IMR-90 (cell line): ENCODE measurements at regions not wholly inside any gene's neighbourhood (a gene's known extent, or its start where the extent isn't known, plus 50 kb on each side); places are given as distances from the start of the nearest gene placed in this dataset.
A peak's percentile ranks its signal among the peaks of the same experiment; 100 is the strongest.

Experiments used
- ATAC-seq: fragments of 200-7000 bp; cut with Tn5 transposase; 2 replicates; pipeline ENCODE4 v1.9.1; 2020; ENCODE audit warnings: low read depth, mild to moderate bottlenecking, moderate library complexity
- BruUV-seq: library from RNA; stranded (reverse); fragments of 400-500 nt; replicated peaks from 2 replicates; lab custom pipeline; 2021; lab: Mats Ljungman, UMichigan
- CTCF ChIA-PET: fragments of 300-600 bp; formaldehyde crosslinking; extraction: SDS; loops from one replicate; lab custom pipeline; 2021; ENCODE audit warnings: antibody characterized with exemption; lab: Yijun Ruan, JAX
- POLR2A ChIA-PET: fragments of 300-600 bp; sonication (Branson Sonifier 250); formaldehyde crosslinking; loops from one replicate; lab custom pipeline; 2022; ENCODE audit warnings: antibody characterized with exemption; ENCODE audit not compliant: unreplicated experiment; lab: Charles Lee
- DNase-seq: peaks from one replicate; pipeline ENCODE4 v3.0.0; 2013
- H2AFZ ChIP-seq: replicated peaks from 2 replicates; pipeline ENCODE3; 2013; ENCODE audit warnings: low read length, mild to moderate bottlenecking; ENCODE audit not compliant: poor library complexity
- H2AK5ac ChIP-seq: 2 replicates; pipeline ENCODE4 v1.6.1; 2013; ENCODE audit warnings: low read depth, low read length, inconsistent platforms
- H2AK9ac ChIP-seq: replicated peaks from 2 replicates; pipeline ENCODE3; 2013; ENCODE audit warnings: mild to moderate bottlenecking, low read depth, low read length, moderate library complexity; ENCODE audit not compliant: poor library complexity
- H2BK120ac ChIP-seq: 2 replicates; pipeline ENCODE4 v1.6.1; 2013; ENCODE audit warnings: low read depth, low read length, inconsistent platforms
- H2BK15ac ChIP-seq: 3 replicates; pipeline ENCODE4 v1.6.1; 2013; ENCODE audit warnings: low read depth, low read length, inconsistent platforms
- H2BK20ac ChIP-seq: 2 replicates; pipeline ENCODE4 v1.6.1; 2013; ENCODE audit warnings: low read depth, mild to moderate bottlenecking, inconsistent platforms, low read length, moderate library complexity
- H2BK5ac ChIP-seq: 2 replicates; pipeline ENCODE4 v1.6.1; 2013; ENCODE audit warnings: mild to moderate bottlenecking, low read depth, low read length, inconsistent platforms; ENCODE audit not compliant: poor library complexity, severe bottlenecking
- H3K14ac ChIP-seq: replicated peaks from 2 replicates; pipeline ENCODE4 v1.6.1; 2013; ENCODE audit warnings: low read depth, low read length, inconsistent platforms
- H3K18ac ChIP-seq: 2 replicates; pipeline ENCODE4 v1.6.1; 2013; ENCODE audit warnings: low read depth, low read length, control low read depth
- H3K23ac ChIP-seq: 2 replicates; pipeline ENCODE4 v1.6.1; 2013; ENCODE audit warnings: low read depth, low read length, inconsistent platforms
- H3K27ac ChIP-seq: 2 replicates; pipeline ENCODE4 v1.5.1; 2013; ENCODE audit warnings: mild to moderate bottlenecking, control low read depth, low read length; ENCODE audit not compliant: insufficient read depth
- H3K27me3 ChIP-seq: 2 replicates; pipeline ENCODE4 v1.6.1; 2013; ENCODE audit warnings: low read length; ENCODE audit not compliant: control insufficient read depth, insufficient read depth
- H3K36me3 ChIP-seq: 2 replicates; pipeline ENCODE4 v1.6.1; 2013; ENCODE audit warnings: low read length, mixed read lengths; ENCODE audit not compliant: control insufficient read depth, insufficient read depth
- H3K4ac ChIP-seq: 2 replicates; pipeline ENCODE4 v1.6.1; 2013; ENCODE audit warnings: low read depth, low read length, inconsistent platforms
- H3K4me1 ChIP-seq: 2 replicates; pipeline ENCODE4 v1.6.1; 2013; ENCODE audit warnings: low read length, mixed read lengths; ENCODE audit not compliant: control insufficient read depth, insufficient read depth
- H3K4me2 ChIP-seq: 2 replicates; pipeline ENCODE4 v1.6.1; 2013; ENCODE audit warnings: low read depth, mild to moderate bottlenecking, control low read depth, low read length, moderate library complexity
- H3K4me3 ChIP-seq: 2 replicates; pipeline ENCODE4 v1.5.1; 2013; ENCODE audit warnings: low read depth, mild to moderate bottlenecking, control low read depth, low read length, moderate library complexity; ENCODE audit not compliant: insufficient read depth
- H3K56ac ChIP-seq: 2 replicates; pipeline ENCODE4 v1.6.1; 2013; ENCODE audit warnings: low read length, inconsistent platforms; ENCODE audit not compliant: insufficient read depth; ENCODE audit errors: extremely low read depth
- H3K79me1 ChIP-seq, 2 experiments: 2 replicates each; pipeline ENCODE4 v1.6.1; 2013; ENCODE audit warnings: low read length in 2 of 2, inconsistent platforms in 1 of 2, low read depth in 1 of 2
- H3K9ac ChIP-seq: 2 replicates; pipeline ENCODE4 v1.6.1; 2013; ENCODE audit warnings: low read depth, low read length, control low read depth
- H3K9me1 ChIP-seq: 2 replicates; pipeline ENCODE4 v1.6.1; 2013; ENCODE audit warnings: low read length, inconsistent platforms; ENCODE audit not compliant: insufficient read depth
- H3K9me3 ChIP-seq: 2 replicates; pipeline ENCODE4 v1.6.1; 2013; ENCODE audit warnings: low read length; ENCODE audit not compliant: control insufficient read depth, insufficient read depth
- H4K20me1 ChIP-seq: 2 replicates; pipeline ENCODE4 v1.6.1; 2013; ENCODE audit warnings: low read length, inconsistent platforms; ENCODE audit not compliant: insufficient read depth
- H4K5ac ChIP-seq: 2 replicates; pipeline ENCODE4 v1.6.1; 2013; ENCODE audit warnings: mild to moderate bottlenecking, low read depth, low read length, control low read depth
- H4K8ac ChIP-seq, 2 experiments: 2 replicates each; pipeline ENCODE4 v1.6.1; 2013; ENCODE audit warnings: low read depth in 2 of 2, low read length in 2 of 2, control low read depth in 1 of 2, inconsistent platforms in 1 of 2
- H4K91ac ChIP-seq: 2 replicates; pipeline ENCODE4 v1.6.1; 2013; ENCODE audit warnings: low read depth, low read length, inconsistent platforms; ENCODE audit not compliant: insufficient read depth
- BHLHE40 ChIP-seq: fragments of 150-350 bp; IDR thresholded peaks from 2 replicates; pipeline ENCODE4 v1.6.1; 2016; ENCODE audit warnings: mild to moderate bottlenecking, low read depth, low read length
- CEBPB ChIP-seq: IDR thresholded peaks from 2 replicates; pipeline ENCODE4 v1.6.1; 2012; ENCODE audit warnings: low read depth, low read length, improper control_type of control experiment
- CHD1 ChIP-seq: IDR thresholded peaks from 2 replicates; pipeline ENCODE4 v1.6.1; 2012; ENCODE audit warnings: low read depth, low read length, improper control_type of control experiment
- FOS ChIP-seq: fragments of 150-350 bp; IDR thresholded peaks from 2 replicates; pipeline ENCODE4 v1.6.1; 2016; ENCODE audit warnings: low read depth, low read length
- MAFK ChIP-seq: IDR thresholded peaks from 2 replicates; pipeline ENCODE4 v1.6.1; 2012; ENCODE audit warnings: low read depth, low read length, improper control_type of control experiment
- MAZ ChIP-seq: IDR thresholded peaks from 2 replicates; pipeline ENCODE4 v1.6.1; 2012; ENCODE audit warnings: low read depth, mild to moderate bottlenecking, low read length, improper control_type of control experiment, moderate library complexity, borderline replicate concordance
- MXI1 ChIP-seq: IDR thresholded peaks from 2 replicates; pipeline ENCODE4 v1.6.1; 2012; ENCODE audit warnings: low read depth, mild to moderate bottlenecking, low read length, moderate library complexity, borderline replicate concordance
- NFE2L2 ChIP-seq: fragments of 150-350 bp; IDR thresholded peaks from 2 replicates; pipeline ENCODE4 v1.6.1; 2016; ENCODE audit warnings: low read depth, mild to moderate bottlenecking, low read length
- POLR2A ChIP-seq: IDR thresholded peaks from 2 replicates; pipeline ENCODE4 v1.6.1; 2012; ENCODE audit warnings: mild to moderate bottlenecking, low read depth, low read length
- RAD21 ChIP-seq: IDR thresholded peaks from 2 replicates; pipeline ENCODE4 v1.6.1; 2012; ENCODE audit warnings: low read length, improper control_type of control experiment
- RCOR1 ChIP-seq: IDR thresholded peaks from 2 replicates; pipeline ENCODE4 v1.6.1; 2012; ENCODE audit warnings: mild to moderate bottlenecking, low read length, improper control_type of control experiment; ENCODE audit not compliant: insufficient replicate concordance
- RFX5 ChIP-seq: IDR thresholded peaks from 2 replicates; pipeline ENCODE4 v1.8.0; 2012; ENCODE audit warnings: low read depth, mild to moderate bottlenecking, low read length, moderate library complexity
- SMC3 ChIP-seq: fragments of 150-350 bp; IDR thresholded peaks from 2 replicates; pipeline ENCODE4 v1.6.1; 2016; ENCODE audit warnings: low read depth, mild to moderate bottlenecking, antibody characterized with exemption, low read length, moderate library complexity
- WGBS, 2 experiments: methylation state at CpG; one replicate each; pipeline versions ENCODE4 v1.1.5 to v1.1.7; 2013; ENCODE audit warnings: missing lambda C conversion rate in 2 of 2; ENCODE audit not compliant: insufficient read length in 1 of 2; ENCODE audit errors: extremely low coverage in 2 of 2; 5-methylcytosine and 5-hydroxymethylcytosine counted together
- dilution Hi-C: fragments of 300-500 bp; cut with HindIII; formaldehyde crosslinking; loops from one replicate; pipeline ENCODE4 v1.14.3; 2018; ENCODE audit warnings: low sequenced_read_pairs; ENCODE audit not compliant: unreplicated experiment
- in situ Hi-C: fragments of 300-500 bp; cut with MboI; formaldehyde crosslinking; loops from 3 replicates; pipeline ENCODE4 v1.14.3; 2019; ENCODE audit warnings: low sequenced_read_pairs, inconsistent platforms, mixed read lengths
- intact Hi-C: fragments of 100-400 bp; cut with micrococcal nuclease; formaldehyde crosslinking; loops from 2 replicates; pipeline ENCODE4 v1.10.0; 2022
- TF ChIP-seq, protein P1 (sequence below): fragments of 150-350 bp; IDR thresholded peaks from 2 replicates; pipeline ENCODE4 v1.6.1; 2017; ENCODE audit warnings: mild to moderate bottlenecking, antibody characterized with exemption, low read length, low read depth
- TF ChIP-seq, protein P2 (sequence below): conservative IDR thresholded peaks from 2 replicates; pipeline ENCODE4 v1.5.1; 2012; ENCODE audit warnings: mild to moderate bottlenecking, low read depth, low read length, improper control_type of control experiment
- TF ChIP-seq, protein P3 (sequence below): fragments of 150-350 bp; IDR thresholded peaks from 2 replicates; pipeline ENCODE4 v1.6.1; 2016; ENCODE audit warnings: low read depth, mild to moderate bottlenecking, low read length, moderate library complexity, borderline replicate concordance

GRCh38 chr6:159595173-159595572, 97.9 kb downstream of the SOD2 start:
- peak overlapping the region; percentile 1; the same call in 1 of the 2 replicates for H3K18ac ChIP-seq
- H3K36me3 ChIP-seq, result no peaks in the 10 kb centered on the region
- no peak overlapping the region for H3K9ac ChIP-seq
- H3K14ac ChIP-seq, result no peak overlapping the region
- ATAC-seq (peak; percentile 56), DNase-seq (peak; percentile 63)
- peaks cover 14% of the 10 kb centered on the region for H3K4me1 ChIP-seq
- POLR2A ChIA-PET, result no interaction called here
- H3K9me1 ChIP-seq, result peaks cover 8% of the 10 kb centered on the region
- H2BK15ac ChIP-seq, result no peak overlapping the region; the same call in 2 of the 3 replicates
- CTCF ChIA-PET, result interaction anchor here (0.5 kb wide), 1 partner anchor 209 kb away, joined by 3 read pairs; no protein-coding TSS in a partner anchor
- no peaks in the 10 kb centered on the region for H3K27me3 ChIP-seq
- in situ Hi-C loops (no loop called here), intact Hi-C loops (no loop called here), dilution Hi-C loops (no loop called here)
- no peak overlapping the region; the same call in 1 of the 2 replicates for H3K23ac ChIP-seq
- H4K20me1 ChIP-seq, result 0 out of 2 replicates have a peak, but pooled peaks cover 3% of the 10 kb centered on the region
- peak overlapping the region in 1 of 2 experiments; percentile 0; a peak in 1 of 4 replicates for H4K8ac ChIP-seq
- H4K91ac ChIP-seq, result peak overlapping the region; percentile 1; the same call in 1 of the 2 replicates
- 0 out of 2 replicates have a peak overlapping the region, but pooled peaks have one; percentile 0 for H4K5ac ChIP-seq
- TF ChIP-seq NFE2L2 (no peak), MXI1 (no peak), FOS (0 out of 2 replicates have a peak, but pooled peaks have one; percentile 19), CEBPB (peak; percentile 72), MAZ (no peak), RAD21 (no peak), RFX5 (no peak), RCOR1 (no peak), MAFK (0 out of 2 replicates have a peak, but pooled peaks have one; percentile 8), SMC3 (no peak), CHD1 (no peak), POLR2A (no peak), BHLHE40 (no peak)
- TF ChIP-seq, protein P1, sequence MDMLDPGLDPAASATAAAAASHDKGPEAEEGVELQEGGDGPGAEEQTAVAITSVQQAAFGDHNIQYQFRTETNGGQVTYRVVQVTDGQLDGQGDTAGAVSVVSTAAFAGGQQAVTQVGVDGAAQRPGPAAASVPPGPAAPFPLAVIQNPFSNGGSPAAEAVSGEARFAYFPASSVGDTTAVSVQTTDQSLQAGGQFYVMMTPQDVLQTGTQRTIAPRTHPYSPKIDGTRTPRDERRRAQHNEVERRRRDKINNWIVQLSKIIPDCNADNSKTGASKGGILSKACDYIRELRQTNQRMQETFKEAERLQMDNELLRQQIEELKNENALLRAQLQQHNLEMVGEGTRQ, result no peak
- TF ChIP-seq, protein P2, sequence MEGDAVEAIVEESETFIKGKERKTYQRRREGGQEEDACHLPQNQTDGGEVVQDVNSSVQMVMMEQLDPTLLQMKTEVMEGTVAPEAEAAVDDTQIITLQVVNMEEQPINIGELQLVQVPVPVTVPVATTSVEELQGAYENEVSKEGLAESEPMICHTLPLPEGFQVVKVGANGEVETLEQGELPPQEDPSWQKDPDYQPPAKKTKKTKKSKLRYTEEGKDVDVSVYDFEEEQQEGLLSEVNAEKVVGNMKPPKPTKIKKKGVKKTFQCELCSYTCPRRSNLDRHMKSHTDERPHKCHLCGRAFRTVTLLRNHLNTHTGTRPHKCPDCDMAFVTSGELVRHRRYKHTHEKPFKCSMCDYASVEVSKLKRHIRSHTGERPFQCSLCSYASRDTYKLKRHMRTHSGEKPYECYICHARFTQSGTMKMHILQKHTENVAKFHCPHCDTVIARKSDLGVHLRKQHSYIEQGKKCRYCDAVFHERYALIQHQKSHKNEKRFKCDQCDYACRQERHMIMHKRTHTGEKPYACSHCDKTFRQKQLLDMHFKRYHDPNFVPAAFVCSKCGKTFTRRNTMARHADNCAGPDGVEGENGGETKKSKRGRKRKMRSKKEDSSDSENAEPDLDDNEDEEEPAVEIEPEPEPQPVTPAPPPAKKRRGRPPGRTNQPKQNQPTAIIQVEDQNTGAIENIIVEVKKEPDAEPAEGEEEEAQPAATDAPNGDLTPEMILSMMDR, result no peak
- TF ChIP-seq, protein P3, sequence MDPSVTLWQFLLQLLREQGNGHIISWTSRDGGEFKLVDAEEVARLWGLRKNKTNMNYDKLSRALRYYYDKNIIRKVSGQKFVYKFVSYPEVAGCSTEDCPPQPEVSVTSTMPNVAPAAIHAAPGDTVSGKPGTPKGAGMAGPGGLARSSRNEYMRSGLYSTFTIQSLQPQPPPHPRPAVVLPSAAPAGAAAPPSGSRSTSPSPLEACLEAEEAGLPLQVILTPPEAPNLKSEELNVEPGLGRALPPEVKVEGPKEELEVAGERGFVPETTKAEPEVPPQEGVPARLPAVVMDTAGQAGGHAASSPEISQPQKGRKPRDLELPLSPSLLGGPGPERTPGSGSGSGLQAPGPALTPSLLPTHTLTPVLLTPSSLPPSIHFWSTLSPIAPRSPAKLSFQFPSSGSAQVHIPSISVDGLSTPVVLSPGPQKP, result no peak
- H3K56ac ChIP-seq, result no peak overlapping the region
- peak overlapping the region; percentile 0; the same call in 1 of the 2 replicates for H2BK20ac ChIP-seq
- H2BK5ac ChIP-seq, result peak overlapping the region; percentile 44
- peak overlapping the region; percentile 28 for H3K4me2 ChIP-seq
- no peak overlapping the region for H3K4me3 ChIP-seq
- H2AFZ ChIP-seq, result no peak overlapping the region
- BruUV-seq, result no TSS peak
- no peaks in the 10 kb centered on the region for H3K9me3 ChIP-seq
- H2BK120ac ChIP-seq, result peak overlapping the region; percentile 8; the same call in 1 of the 2 replicates
- peak overlapping the region; percentile 28; the same call in 1 of the 2 replicates for H3K4ac ChIP-seq
- peak overlapping the region; percentile 54 for H3K27ac ChIP-seq
- no peak overlapping the region for H2AK9ac ChIP-seq
- no peak overlapping the region for H2AK5ac ChIP-seq
- no CpG with 5 or more reads among the region's 3 CpGs for WGBS, 2 experiments
- no peaks in the 10 kb centered on the region for H3K79me1 ChIP-seq
